Endothelial cell of umbilical vein (primary cell): ENCODE measurements at regions not wholly inside any gene's neighbourhood (a gene's known extent, or its start where the extent isn't known, plus 50 kb on each side); places are given as distances from the start of the nearest gene placed in this dataset.

Experiments
- BruUV-seq: library from RNA; stranded (reverse); fragments of 400-500 nt; replicated peaks from 2 replicates; lab custom pipeline; 2021; lab: Mats Ljungman, UMichigan
- CTCF ChIA-PET: fragments of 300-600, 350-600 bp; sonication (Branson Sonifier 250); formaldehyde crosslinking; loops from one replicate; lab custom pipeline; 2021; ENCODE audit warnings: antibody characterized with exemption, inconsistent platforms; lab: Charles Lee
- POLR2A ChIA-PET: fragments of 300-600, 350-600 bp; sonication (Branson Sonifier 250); formaldehyde crosslinking; loops from one replicate; lab custom pipeline; 2021; ENCODE audit warnings: antibody characterized with exemption, inconsistent platforms; lab: Charles Lee
- DNase-seq: peaks from one replicate; pipeline ENCODE4 v3.0.0-alpha.2; 2011; ENCODE audit warnings: low read depth, low spot score
- FAIRE-seq: peaks from 2 replicates; lab custom pipeline; 2011; peaks lifted over from hg19 to GRCh38; lab: Jason Lieb, UNC
- H2AFZ ChIP-seq: 2 replicates; pipeline ENCODE4 v1.6.0; 2012; ENCODE audit warnings: low read depth, low read length, control low read depth, inconsistent platforms
- H3K27ac ChIP-seq: 2 replicates; pipeline ENCODE4 v1.5.1; 2011; ENCODE audit warnings: low read depth, mild to moderate bottlenecking, control low read depth, low read length, moderate library complexity; ENCODE audit not compliant: insufficient read depth
- H3K27me3 ChIP-seq, 2 experiments: 2 replicates each; pipeline versions ENCODE4 v1.6.0 to v1.6.1; 2011; ENCODE audit warnings: low read length in 2 of 2, mixed read lengths in 1 of 2; ENCODE audit not compliant: control insufficient read depth in 2 of 2, insufficient read depth in 2 of 2
- H3K36me3 ChIP-seq, 2 experiments: 2 replicates in 1 of 2; 3 replicates in 1 of 2; pipeline ENCODE4 v1.5.1; 2011; ENCODE audit warnings: low read length in 2 of 2, mild to moderate bottlenecking in 1 of 2, moderate library complexity in 1 of 2; ENCODE audit not compliant: control insufficient read depth in 2 of 2, insufficient read depth in 2 of 2; ENCODE audit errors: extremely low read depth in 1 of 2
- H3K4me1 ChIP-seq: 3 replicates; pipeline ENCODE4 v1.5.1; 2011; ENCODE audit warnings: mild to moderate bottlenecking, low read length; ENCODE audit not compliant: control insufficient read depth, insufficient read depth; ENCODE audit errors: extremely low read depth
- H3K4me2 ChIP-seq: 2 replicates; pipeline ENCODE4 v1.6.1; 2011; ENCODE audit warnings: low read length, control low read depth, mixed read lengths; ENCODE audit not compliant: insufficient read depth
- H3K4me3 ChIP-seq, 3 experiments: fragments of 200-600 bp in 1 of 3; sonication (generic), shearing (Covaris generic) in 1 of 3; replicated peaks in 1 of 3; 2 replicates each; pipeline ENCODE4 v1.5.1; 2011 to 2016; ENCODE audit warnings: control low read depth in 3 of 3, low read length in 3 of 3, mild to moderate bottlenecking in 2 of 3, inconsistent platforms in 1 of 3, low read depth in 1 of 3, moderate library complexity in 1 of 3; ENCODE audit not compliant: insufficient read depth in 1 of 3
- H3K79me2 ChIP-seq: 2 replicates; pipeline ENCODE4 v1.6.0; 2012; ENCODE audit warnings: low read length, inconsistent platforms; ENCODE audit not compliant: control insufficient read depth, insufficient read depth
- H3K9ac ChIP-seq: replicated peaks from 2 replicates; pipeline ENCODE3; 2011; ENCODE audit warnings: low read length, control low read depth; ENCODE audit not compliant: insufficient read depth; ENCODE audit errors: extremely low read depth
- H3K9me1 ChIP-seq: replicated peaks from 3 replicates; pipeline ENCODE4 v1.6.0; 2011; ENCODE audit warnings: mild to moderate bottlenecking, low read length; ENCODE audit not compliant: control insufficient read depth, insufficient read depth; ENCODE audit errors: extremely low read depth
- H3K9me3 ChIP-seq: replicated peaks from 2 replicates; pipeline ENCODE4 v1.5.1; 2012; ENCODE audit warnings: low read length, inconsistent platforms; ENCODE audit not compliant: control insufficient read depth, insufficient read depth
- H4K20me1 ChIP-seq: replicated peaks from 2 replicates; pipeline ENCODE3; 2011; ENCODE audit warnings: mild to moderate bottlenecking, low read length; ENCODE audit not compliant: control insufficient read depth, insufficient read depth; ENCODE audit errors: extremely low read depth
- EZH2 ChIP-seq: IDR thresholded peaks from 2 replicates; pipeline ENCODE4 v1.6.1; 2012; ENCODE audit warnings: borderline replicate concordance, low read depth, mild to moderate bottlenecking, moderate library complexity, low read length, inconsistent platforms; ENCODE audit not compliant: severe bottlenecking
- FOS ChIP-seq: IDR thresholded peaks from 2 replicates; pipeline ENCODE4 v1.6.1; 2011; ENCODE audit warnings: mild to moderate bottlenecking, low read length, moderate library complexity, borderline replicate concordance; ENCODE audit not compliant: insufficient read depth
- GATA2 ChIP-seq: IDR thresholded peaks from 2 replicates; pipeline ENCODE4 v1.7.0; 2011; ENCODE audit warnings: low read depth, mild to moderate bottlenecking, moderate library complexity, mixed read lengths, low read length; ENCODE audit not compliant: insufficient read length, insufficient read depth
- JUN ChIP-seq: IDR thresholded peaks from 2 replicates; pipeline ENCODE4 v1.6.1; 2011; ENCODE audit warnings: borderline replicate concordance, low read depth; ENCODE audit not compliant: insufficient read length, insufficient read depth
- MYC ChIP-seq: IDR thresholded peaks from one replicate; pipeline ENCODE4 v1.6.1; 2011; ENCODE audit warnings: mild to moderate bottlenecking, low read depth, low read length
- POLR2A ChIP-seq: IDR thresholded peaks from 2 replicates; pipeline ENCODE4 v1.6.1; 2012; ENCODE audit warnings: low read depth, mild to moderate bottlenecking, control low read depth, low read length
- POLR2AphosphoS5 ChIP-seq: IDR thresholded peaks from 2 replicates; pipeline ENCODE4 v1.6.1; 2012; ENCODE audit warnings: low read depth, mild to moderate bottlenecking, control low read depth, low read length, moderate library complexity; ENCODE audit not compliant: insufficient read depth
- dilution Hi-C: fragments of 300-500 bp; cut with MboI; formaldehyde crosslinking; loops from one replicate; pipeline ENCODE4 v1.15.0; 2019; ENCODE audit warnings: low sequenced_read_pairs; ENCODE audit not compliant: extremely low pct_ligation_motif_present
- intact Hi-C: fragments of 100-400 bp; cut with micrococcal nuclease; formaldehyde crosslinking; loops from one replicate; pipeline ENCODE4 v1.10.0; 2022
- TF ChIP-seq, protein P1 (sequence below), 2 donors: IDR thresholded peaks; 1 replicate in 1 of 2; 2 replicates in 1 of 2; pipeline ENCODE4 v1.5.1; 2011; ENCODE audit warnings: low read length in 2 of 2, mild to moderate bottlenecking in 2 of 2, moderate library complexity in 2 of 2, control low read depth in 1 of 2, inconsistent platforms in 1 of 2, low read depth in 1 of 2; ENCODE audit not compliant: insufficient read depth in 1 of 2; ENCODE audit errors: extremely low read depth in 1 of 2
- TF ChIP-seq, protein P2 (sequence below): IDR thresholded peaks from 2 replicates; pipeline ENCODE4 v1.6.1; 2011; ENCODE audit not compliant: insufficient read depth, insufficient read length

DNA sequence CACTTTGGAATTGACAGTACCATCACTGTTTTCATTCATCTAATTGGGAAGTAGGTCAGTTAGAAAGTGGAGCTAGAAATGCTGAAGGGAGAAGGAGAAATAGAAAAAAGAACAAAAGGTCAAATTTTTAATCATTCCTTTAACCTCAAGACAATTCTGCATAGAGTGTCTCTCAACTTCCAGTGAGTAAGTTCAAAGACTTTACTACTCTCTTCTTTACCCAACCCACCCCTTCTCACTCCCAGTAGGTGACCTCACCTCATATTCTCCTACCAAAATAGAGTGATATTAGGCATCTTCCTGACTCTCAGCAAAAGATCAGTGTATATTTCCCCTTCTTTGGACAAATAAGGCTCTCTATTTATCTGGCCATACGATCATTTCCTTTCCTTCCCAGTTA is 340.0 kb upstream of the JAG1 start:
- TF ChIP-seq, protein P1, sequence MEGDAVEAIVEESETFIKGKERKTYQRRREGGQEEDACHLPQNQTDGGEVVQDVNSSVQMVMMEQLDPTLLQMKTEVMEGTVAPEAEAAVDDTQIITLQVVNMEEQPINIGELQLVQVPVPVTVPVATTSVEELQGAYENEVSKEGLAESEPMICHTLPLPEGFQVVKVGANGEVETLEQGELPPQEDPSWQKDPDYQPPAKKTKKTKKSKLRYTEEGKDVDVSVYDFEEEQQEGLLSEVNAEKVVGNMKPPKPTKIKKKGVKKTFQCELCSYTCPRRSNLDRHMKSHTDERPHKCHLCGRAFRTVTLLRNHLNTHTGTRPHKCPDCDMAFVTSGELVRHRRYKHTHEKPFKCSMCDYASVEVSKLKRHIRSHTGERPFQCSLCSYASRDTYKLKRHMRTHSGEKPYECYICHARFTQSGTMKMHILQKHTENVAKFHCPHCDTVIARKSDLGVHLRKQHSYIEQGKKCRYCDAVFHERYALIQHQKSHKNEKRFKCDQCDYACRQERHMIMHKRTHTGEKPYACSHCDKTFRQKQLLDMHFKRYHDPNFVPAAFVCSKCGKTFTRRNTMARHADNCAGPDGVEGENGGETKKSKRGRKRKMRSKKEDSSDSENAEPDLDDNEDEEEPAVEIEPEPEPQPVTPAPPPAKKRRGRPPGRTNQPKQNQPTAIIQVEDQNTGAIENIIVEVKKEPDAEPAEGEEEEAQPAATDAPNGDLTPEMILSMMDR (IDR thresholded peaks at IDR 0.05; ENCODE audit: extremely low read depth in 1 of 2, insufficient read depth in 1 of 2, low read depth in 1 of 2, low read length in 2 of 2) = no peak
- peak; percentile 16 for TF ChIP-seq GATA2
- peaks cover 1% of the 10 kb centered on the region for H3K4me1 ChIP-seq
- H4K20me1 ChIP-seq = no peaks in the 10 kb centered on the region
- H3K9ac ChIP-seq = no peak overlapping the region
- dilution Hi-C loops (no loop called here), intact Hi-C loops (no loop called here)
- no peak overlapping the region for H3K4me3 ChIP-seq
- no peaks in the 10 kb centered on the region for H3K79me2 ChIP-seq
- H3K27me3 ChIP-seq = no peaks in the 10 kb centered on the region
- H3K27ac ChIP-seq = no peak overlapping the region
- peak; percentile 3 for DNase-seq
- ChIA-PET CTCF (no interaction called here), POLR2A (no interaction called here)
- peak overlapping the region; percentile 8 for H2AFZ ChIP-seq
- H3K9me3 ChIP-seq = no peaks in the 10 kb centered on the region
- no peak overlapping the region for H3K4me2 ChIP-seq
- no peak for FAIRE-seq
- H3K36me3 ChIP-seq = no peaks in the 10 kb centered on the region
- BruUV-seq = no TSS peak
- no peaks in the 10 kb centered on the region for H3K9me1 ChIP-seq

DNA sequence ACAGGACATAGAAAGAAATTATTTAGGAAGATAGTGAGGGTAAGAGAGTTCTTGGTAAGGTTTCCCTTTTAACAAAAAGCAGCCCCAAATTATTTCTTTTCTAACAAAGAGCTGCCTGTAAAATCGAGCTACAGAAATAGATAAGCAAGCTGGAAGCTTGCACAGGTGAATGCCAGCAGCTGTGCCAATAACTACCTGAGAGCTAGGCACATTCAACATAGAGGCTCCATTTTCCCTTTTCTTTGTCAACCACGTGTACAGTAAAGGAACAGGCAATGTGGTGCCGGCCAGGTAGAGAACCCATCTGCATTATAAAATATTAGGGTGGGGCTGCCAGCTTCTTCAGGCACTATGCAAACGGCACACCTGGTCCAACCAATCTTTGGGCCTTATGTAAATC is 341.6 kb upstream of the JAG1 start:
- Histone ChIP-seq H3K9ac (no peak overlapping the region), H4K20me1 (no peaks in the 10 kb centered on the region), H2AFZ (no peak overlapping the region), H3K27ac (no peak overlapping the region), H3K27me3 (no peaks in the 10 kb centered on the region), H3K9me1 (no peaks in the 10 kb centered on the region), H3K79me2 (no peaks in the 10 kb centered on the region), H3K36me3 (no peaks in the 10 kb centered on the region), H3K9me3 (no peaks in the 10 kb centered on the region), H3K4me1 (no peaks in the 10 kb centered on the region), H3K4me3 (no peak overlapping the region), H3K4me2 (no peak overlapping the region)
- no TSS peak for BruUV-seq
- ChIA-PET CTCF (interaction anchor here (0.8 to 1.0 kb wide), 2 partner anchors 12 to 14 kb away, joined by 3 to 5 read pairs; no protein-coding TSS in a partner anchor), POLR2A (no interaction called here)
- DNase-seq = no peak
- dilution Hi-C loops = no loop called here
- intact Hi-C loops = no loop called here
- TF ChIP-seq, protein P1 (IDR thresholded peaks at IDR 0.05; ENCODE audit: extremely low read depth in 1 of 2, insufficient read depth in 1 of 2, low read depth in 1 of 2, low read length in 2 of 2) = no peak
- TF ChIP-seq POLR2AphosphoS5 (no peak), GATA2 (no peak), EZH2 (no peak), JUN (no peak), MYC (no peak), FOS (no peak), POLR2A (no peak)
- TF ChIP-seq, protein P2, sequence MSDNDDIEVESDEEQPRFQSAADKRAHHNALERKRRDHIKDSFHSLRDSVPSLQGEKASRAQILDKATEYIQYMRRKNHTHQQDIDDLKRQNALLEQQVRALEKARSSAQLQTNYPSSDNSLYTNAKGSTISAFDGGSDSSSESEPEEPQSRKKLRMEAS = no peak
- FAIRE-seq = no peak
